ENCODE measurements at regions not wholly inside any gene's neighbourhood (a gene's known extent, or its start where the extent isn't known, plus 50 kb on each side); places are given as distances from the start of the nearest gene placed in this dataset.
A peak's percentile ranks its signal among the peaks of the same experiment; 100 is the strongest.

- DNase-seq, result no peak
- TF ChIP-seq CTCF (IDR thresholded peaks at IDR 0.05), result no peak
- TF ChIP-seq EP300 (IDR thresholded peaks at IDR 0.05), result no peak
- TF ChIP-seq POLR2AphosphoS5 (IDR thresholded peaks at IDR 0.05), result no peak
- TF ChIP-seq POLR2A (IDR thresholded peaks at IDR 0.05), result no peak
These were observed 221.1 kb upstream of the RGS6 start for GRCh38 chr14:71711125-71711524.

GRCh38 chr14:71711619-71712018, 220.6 kb upstream of the RGS6 start:
- peaks cover 6 to 53% (median 31%) of the 10 kb centered on the region in 4 donors for H3K36me3 ChIP-seq
- H3K9me3 ChIP-seq, result no peaks in the 10 kb centered on the region
- DNase-seq, result no peak
- H3K4me1 ChIP-seq, result peaks cover 0 to 13% (median 4%) of the 10 kb centered on the region in 4 donors
- no peak overlapping the region for H3K4me3 ChIP-seq
- intact Hi-C loops (cut with DNase I; ENCODE audit: low total_unique reads), result no loop called here
- H3K27ac ChIP-seq, result no peak overlapping the region
- no peaks in the 10 kb centered on the region for H3K27me3 ChIP-seq
- TF ChIP-seq POLR2AphosphoS5 (IDR thresholded peaks at IDR 0.05) (peak in 1 of 3 donors; percentile 24), EP300 (IDR thresholded peaks at IDR 0.05) (no peak)
- 50 to 83% (median 65%) methylated on average over 1 of the region's 1 CpG for WGBS, 5 donors

More at GRCh38 chr14:71711125-71711524, 221.1 kb upstream of the RGS6 start:
- Histone ChIP-seq H3K9me3 (no peaks in the 10 kb centered on the region), H3K27ac (no peak overlapping the region), H3K27me3 (no peaks in the 10 kb centered on the region), H3K36me3 (peaks cover 6 to 52% (median 28%) of the 10 kb centered on the region in 4 donors), H3K4me1 (peaks cover 0 to 13% (median 4%) of the 10 kb centered on the region in 4 donors), H3K4me3 (no peak overlapping the region)
- 87 to 93% (median 89%) methylated on average over 2 of the region's 2 CpGs for WGBS, 5 donors
- intact Hi-C loops (cut with DNase I; ENCODE audit: low total_unique reads), result no loop called here

DNA sequence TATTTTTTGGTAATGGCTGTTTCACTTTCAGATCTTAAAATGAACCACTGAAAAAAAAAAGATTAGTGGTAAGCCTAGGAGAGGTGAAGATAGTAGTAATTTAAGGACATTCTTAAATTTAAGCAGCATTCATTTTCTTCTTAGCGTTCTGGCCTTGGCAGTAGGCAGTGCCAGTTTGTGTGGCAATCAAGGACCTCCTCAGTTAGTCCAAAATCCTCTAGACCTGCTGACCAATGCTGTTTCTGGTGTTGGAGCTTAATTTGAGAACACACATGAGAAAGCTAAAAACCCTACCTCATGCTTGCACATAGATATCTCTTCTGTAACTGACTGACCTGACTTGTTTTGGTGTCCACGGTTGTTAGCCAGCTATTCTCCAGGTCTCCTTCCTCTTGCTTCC, 219.8 kb upstream of the RGS6 start:
- H3K4me3 ChIP-seq, result no peak overlapping the region
- 91 to 97% (median 92%) methylated on average over 2 of the region's 2 CpGs for WGBS, 5 donors
- intact Hi-C loops (cut with DNase I; ENCODE audit: low total_unique reads), result no loop called here
- TF ChIP-seq EP300 (IDR thresholded peaks at IDR 0.05) (no peak), POLR2A (IDR thresholded peaks at IDR 0.05) (no peak), CTCF (IDR thresholded peaks at IDR 0.05) (no peak), POLR2AphosphoS5 (IDR thresholded peaks at IDR 0.05) (no peak)
- no peaks in the 10 kb centered on the region for H3K27me3 ChIP-seq
- peaks cover 0 to 13% (median 4%) of the 10 kb centered on the region in 4 donors for H3K4me1 ChIP-seq
- no peak for DNase-seq
- no peaks in the 10 kb centered on the region for H3K9me3 ChIP-seq
- H3K27ac ChIP-seq, result no peak overlapping the region
- peaks cover 6 to 55% (median 33%) of the 10 kb centered on the region in 4 donors for H3K36me3 ChIP-seq

DNA sequence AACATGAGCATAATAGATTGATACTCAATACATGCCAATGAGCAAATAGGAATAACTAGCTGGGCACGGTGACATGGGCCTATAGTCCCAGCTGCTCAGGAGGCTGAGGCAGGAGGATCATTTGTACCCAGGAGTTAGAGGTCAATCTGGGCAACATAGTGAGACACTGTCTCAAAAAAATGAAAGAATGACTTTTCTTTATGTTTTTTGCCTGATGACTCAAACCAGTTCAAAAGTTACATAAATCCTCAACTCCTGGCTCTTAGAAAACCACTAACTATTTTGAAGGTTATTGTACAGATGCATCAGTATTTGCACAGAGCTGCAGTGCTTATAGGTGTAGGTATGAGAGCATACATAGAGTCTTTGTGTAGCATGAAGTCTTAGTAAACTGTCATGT, 219.2 kb upstream of the RGS6 start:
- Histone ChIP-seq H3K4me3 (no peak overlapping the region), H3K9me3 (no peaks in the 10 kb centered on the region), H3K27me3 (no peaks in the 10 kb centered on the region), H3K36me3 (peaks cover 6 to 61% (median 33%) of the 10 kb centered on the region in 4 donors), H3K4me1 (peaks cover 0 to 13% (median 4%) of the 10 kb centered on the region in 4 donors), H3K27ac (no peak overlapping the region)
- WGBS, 5 donors, result 83 to 92% (median 90%) methylated on average over 1 of the region's 1 CpG
- DNase-seq, result no peak
- intact Hi-C loops (cut with DNase I; ENCODE audit: low total_unique reads), result no loop called here
- no peak for TF ChIP-seq POLR2AphosphoS5 (IDR thresholded peaks at IDR 0.05)
- no peak for TF ChIP-seq CTCF (IDR thresholded peaks at IDR 0.05)
- TF ChIP-seq EP300 (IDR thresholded peaks at IDR 0.05), result no peak
- TF ChIP-seq POLR2A (IDR thresholded peaks at IDR 0.05), result no peak

DNA sequence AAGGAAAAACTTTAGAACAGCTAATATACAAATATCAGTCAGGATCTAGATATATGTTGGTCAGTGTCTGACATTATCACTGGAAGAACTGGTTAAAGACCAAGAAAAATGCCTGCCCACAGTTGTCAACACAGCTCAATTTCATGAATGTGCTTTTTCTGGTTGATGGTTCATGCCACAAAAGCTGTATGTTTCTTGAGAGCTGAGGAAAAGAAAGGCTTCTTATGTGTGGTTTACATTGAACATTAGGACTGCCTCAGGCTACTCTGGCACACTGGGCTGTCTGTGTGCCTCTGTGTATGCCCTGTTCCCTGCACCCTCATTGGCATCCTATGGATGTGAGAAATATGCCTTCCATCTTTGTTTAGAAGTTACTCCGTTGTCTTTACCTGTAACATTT, 218.8 kb upstream of the RGS6 start:
- TF ChIP-seq CTCF (IDR thresholded peaks at IDR 0.05), result no peak
- no peak for TF ChIP-seq EP300 (IDR thresholded peaks at IDR 0.05)
- TF ChIP-seq POLR2A (IDR thresholded peaks at IDR 0.05), result no peak
- TF ChIP-seq POLR2AphosphoS5 (IDR thresholded peaks at IDR 0.05), result no peak
- Histone ChIP-seq H3K27ac (no peak overlapping the region), H3K9me3 (no peaks in the 10 kb centered on the region), H3K36me3 (peaks cover 6 to 64% (median 33%) of the 10 kb centered on the region in 4 donors), H3K27me3 (no peaks in the 10 kb centered on the region), H3K4me1 (peaks cover 0 to 13% (median 4%) of the 10 kb centered on the region in 4 donors), H3K4me3 (no peak overlapping the region)
- DNase-seq, result no peak
- 89 to 95% (median 94%) methylated on average over 1 of the region's 1 CpG for WGBS, 5 donors
- intact Hi-C loops (cut with DNase I; ENCODE audit: low total_unique reads), result no loop called here

All from stomach (tissue), 8 donors.